A549 (cell line): ENCODE measurements at regions not wholly inside any gene's neighbourhood (a gene's known extent, or its start where the extent isn't known, plus 50 kb on each side); places are given as distances from the start of the nearest gene placed in this dataset.

ENCODE experiments used
- ATAC-seq, 2 experiments: fragments of 200-7000 bp in 1 of 2; fragments of >200 bp in 1 of 2; cut with Nextera tagmentation in 1 of 2; cut with Tn5 transposase in 1 of 2; 3 replicates each; pipeline versions ENCODE4 v1.8.0 to v1.9.1; 2018 to 2020; ENCODE audit warnings: mild to moderate bottlenecking in 1 of 2, moderate library complexity in 1 of 2
- CTCF ChIA-PET: fragments of 300-600 bp; sonication (Branson Sonifier 250); formaldehyde crosslinking; extraction: SDS; loops from one replicate; lab custom pipeline; 2021; ENCODE audit warnings: antibody characterized with exemption, inconsistent platforms; lab: Yijun Ruan, JAX
- POLR2A ChIA-PET: fragments of 350-600 bp; formaldehyde crosslinking; extraction: SDS; loops from one replicate; lab custom pipeline; 2021; ENCODE audit warnings: antibody characterized with exemption, inconsistent platforms; lab: Yijun Ruan, JAX
- DNase-seq, 2 experiments: peaks; one replicate each; pipeline versions ENCODE4 v3.0.0 to v3.0.0-alpha.2; 2011 to 2016; ENCODE audit warnings: low read depth in 1 of 2, low spot score in 1 of 2
- FAIRE-seq: peaks from 2 replicates; lab custom pipeline; 2011; peaks lifted over from hg19 to GRCh38; lab: Jason Lieb, UNC
- H3K27ac ChIP-seq, 2 experiments: fragments of >200 bp; sonication (Bioruptor Twin); formaldehyde crosslinking; 3 replicates each; pipeline ENCODE4 v1.5.1; 2016 to 2017
- H3K4me1 ChIP-seq: fragments of >200 bp; sonication (Bioruptor Twin); formaldehyde crosslinking; 3 replicates; pipeline ENCODE4 v1.6.1; 2016
- H3K4me2 ChIP-seq: fragments of >200 bp; sonication (Bioruptor Twin); formaldehyde crosslinking; 3 replicates; pipeline ENCODE4 v1.6.1; 2016
- H3K4me3 ChIP-seq: fragments of >200 bp; sonication (Bioruptor Twin); formaldehyde crosslinking; 3 replicates; pipeline ENCODE4 v1.5.1; 2016
- H3K9me3 ChIP-seq: fragments of >200 bp; sonication (Bioruptor Twin); formaldehyde crosslinking; 3 replicates; pipeline ENCODE4 v1.6.1; 2016
- BCL3 ChIP-seq: fragments of >200 bp; sonication (Bioruptor Twin); formaldehyde crosslinking; IDR thresholded peaks from 3 replicates; pipeline ENCODE4 v1.6.1; 2016
- CHD2 ChIP-seq: fragments of 150-350 bp; IDR thresholded peaks from 2 replicates; pipeline ENCODE4 v1.6.1; 2014; ENCODE audit warnings: low read length; ENCODE audit not compliant: partially characterized antibody
- CTCF ChIP-seq: fragments of >200 bp; sonication (Bioruptor Twin); formaldehyde crosslinking; IDR thresholded peaks from 3 replicates; pipeline ENCODE4 v1.5.1; 2016
- E2F6 ChIP-seq: IDR thresholded peaks from 2 replicates; pipeline ENCODE4 v1.6.1; 2012; ENCODE audit warnings: low read depth, borderline replicate concordance
- ESRRA ChIP-seq: fragments of 150-350 bp; IDR thresholded peaks from 2 replicates; pipeline ENCODE4 v1.6.1; 2014; ENCODE audit warnings: mild to moderate bottlenecking, low read length, borderline replicate concordance
- FOSL2 ChIP-seq, 2 experiments: fragments of 450-650 bp in 1 of 2; fragments of >200 bp in 1 of 2; sonication (Bioruptor Twin) in 1 of 2; formaldehyde crosslinking; IDR thresholded peaks; 2 replicates each; pipeline versions ENCODE4 v1.5.0 to v1.6.1; 2016 to 2020; ENCODE audit warnings: mild to moderate bottlenecking in 1 of 2, moderate library complexity in 1 of 2
- FOXS1 ChIP-seq: fragments of 250-450 bp; sonication (Bioruptor Pico); IDR thresholded peaks from 2 replicates; pipeline ENCODE4 v1.5.0; 2020; ENCODE audit warnings: mild to moderate bottlenecking, moderate library complexity
- GATA3 ChIP-seq: IDR thresholded peaks from 2 replicates; pipeline ENCODE4 v1.6.1; 2012; ENCODE audit warnings: borderline replicate concordance
- HDAC2 ChIP-seq: fragments of 200-600 bp; sonication (generic); IDR thresholded peaks from 2 replicates; pipeline ENCODE4 v1.6.1; 2016
- HES2 ChIP-seq: fragments of >200 bp; sonication (Bioruptor Twin); formaldehyde crosslinking; IDR thresholded peaks from 2 replicates; pipeline ENCODE4 v1.6.1; 2016
- HOXB5 ChIP-seq: fragments of 250-450 bp; sonication (Bioruptor Pico); IDR thresholded peaks from 2 replicates; pipeline ENCODE4 v1.5.0; 2020; ENCODE audit warnings: mild to moderate bottlenecking, moderate library complexity
- JUNB ChIP-seq: fragments of >200 bp; sonication (Bioruptor Twin); formaldehyde crosslinking; IDR thresholded peaks from 2 replicates; pipeline ENCODE4 v1.6.1; 2016
- KDM1A ChIP-seq: fragments of 200-600 bp; sonication (generic); IDR thresholded peaks from 2 replicates; pipeline ENCODE4 v1.6.1; 2016; ENCODE audit warnings: low read depth, mild to moderate bottlenecking
- KDM5A ChIP-seq: fragments of 200-600 bp; sonication (generic); IDR thresholded peaks from 2 replicates; pipeline ENCODE4 v1.6.1; 2016; ENCODE audit warnings: antibody characterized with exemption, mild to moderate bottlenecking
- MAFK ChIP-seq: fragments of 450-650 bp; IDR thresholded peaks from 2 replicates; pipeline ENCODE4 v1.6.1; 2014; ENCODE audit not compliant: partially characterized antibody
- MAZ ChIP-seq: fragments of 150-350 bp; IDR thresholded peaks from 2 replicates; pipeline ENCODE4 v1.6.1; 2014; ENCODE audit warnings: antibody characterized with exemption, low read depth, low read length, borderline replicate concordance
- NFE2L2 ChIP-seq: fragments of 150-350 bp; conservative IDR thresholded peaks from 2 replicates; pipeline ENCODE4 v1.6.1; 2014; ENCODE audit warnings: low read length
- NPAS2 ChIP-seq: fragments of 250-450 bp; sonication (Bioruptor Pico); IDR thresholded peaks from 2 replicates; pipeline ENCODE4 v1.8.0; 2022; ENCODE audit warnings: mild to moderate bottlenecking, moderate library complexity, borderline replicate concordance
- RCOR1 ChIP-seq: fragments of 150-350 bp; IDR thresholded peaks from 2 replicates; pipeline ENCODE4 v1.6.1; 2014; ENCODE audit warnings: antibody characterized with exemption, low read length, low read depth
- REST ChIP-seq: fragments of 200-600 bp; sonication (generic); IDR thresholded peaks from 2 replicates; pipeline ENCODE4 v1.6.1; 2016; ENCODE audit warnings: antibody characterized with exemption, mild to moderate bottlenecking, moderate library complexity
- RFX5 ChIP-seq: fragments of 450-650 bp; IDR thresholded peaks from 2 replicates; pipeline ENCODE4 v1.7.1; 2014; ENCODE audit warnings: antibody characterized with exemption, mild to moderate bottlenecking, moderate library complexity
- TP53 ChIP-seq: fragments of 250-450 bp; sonication (Bioruptor Pico); IDR thresholded peaks from 2 replicates; pipeline ENCODE4 v1.5.0; 2021; ENCODE audit warnings: mild to moderate bottlenecking, moderate library complexity
- USF2 ChIP-seq: fragments of 450-650 bp; IDR thresholded peaks from 2 replicates; pipeline ENCODE4 v1.6.1; 2014; ENCODE audit warnings: antibody characterized with exemption
- ZC3H11A ChIP-seq: fragments of 450-650 bp; IDR thresholded peaks from 2 replicates; pipeline ENCODE4 v1.6.1; 2014; ENCODE audit warnings: antibody characterized with exemption, mild to moderate bottlenecking
- ZFP36 ChIP-seq: fragments of 450-650 bp; IDR thresholded peaks from 2 replicates; pipeline ENCODE4 v1.6.1; 2014; ENCODE audit warnings: borderline replicate concordance; ENCODE audit not compliant: partially characterized antibody
- WGBS: methylation state at CpG from one replicate; pipeline ENCODE4 v1.1.6; 2017; ENCODE audit errors: missing lambda C conversion rate; 5-methylcytosine and 5-hydroxymethylcytosine counted together

GRCh38 chr6:119544325-119545175 lies 195.0 kb upstream of the MAN1A1 start (continued):
- TF ChIP-seq TP53 (CRISPR knock-in tag) (no peak), FOSL2 (IDR thresholded peaks at IDR 0.05) (no peak), FOSL2 (CRISPR knock-in tag; IDR thresholded peaks at IDR 0.05) (no peak), RFX5 (no peak), CHD2 (no peak), ZC3H11A (no peak), REST (no peak)

- H3K4me2 ChIP-seq: no peak overlapping the region
- TF ChIP-seq KDM1A: no peak
- no peak for TF ChIP-seq NPAS2
- TF ChIP-seq CTCF: no peak
- no peak for TF ChIP-seq ZC3H11A
- TF ChIP-seq ESRRA: no peak
- no peak for TF ChIP-seq RCOR1
- TF ChIP-seq GATA3: no peak
- no peak for TF ChIP-seq FOXS1 (CRISPR knock-in tag)
- no peak for TF ChIP-seq MAZ
- no peak for TF ChIP-seq HES2
- no peak for TF ChIP-seq NFE2L2
- TF ChIP-seq USF2: no peak
- no peak for TF ChIP-seq HOXB5
- no peak for TF ChIP-seq JUNB
- no peak for TF ChIP-seq BCL3
- TF ChIP-seq MAFK: no peak
- no peak for TF ChIP-seq ZFP36
- no peak for TF ChIP-seq E2F6
- TF ChIP-seq HDAC2: no peak
- no peak for TF ChIP-seq KDM5A
- TF ChIP-seq, all 56 proteins: peak for 0
- ATAC-seq (no peak), DNase-seq (no peak), FAIRE-seq (no peak)
- Histone ChIP-seq H3K4me1 (no peaks in the 10 kb centered on the region), H3K27ac (no peak overlapping the region), H3K4me3 (no peak overlapping the region), H3K9me3 (no peaks in the 10 kb centered on the region)
- WGBS: 14% methylated on average over 2 of the region's 2 CpGs
- POLR2A ChIA-PET: no interaction called here
- CTCF ChIA-PET: no interaction called here
Observed at GRCh38 chr6:119543332-119543731, 193.8 kb upstream of the MAN1A1 start.
